Muscle layer of duodenum (tissue), 2 donors: ENCODE measurements at regions not wholly inside any gene's neighbourhood (a gene's known extent, or its start where the extent isn't known, plus 50 kb on each side); places are given as distances from the start of the nearest gene placed in this dataset.

Experiments
- H3K27ac ChIP-seq: one replicate; pipeline ENCODE4 v1.7.0; 2013; ENCODE audit warnings: mild to moderate bottlenecking, low read length
- H3K27me3 ChIP-seq: one replicate; pipeline ENCODE4 v1.7.0; 2013; ENCODE audit warnings: low read depth, mild to moderate bottlenecking, control low read depth, low read length
- H3K36me3 ChIP-seq, 2 donors: one replicate each; pipeline ENCODE4 v1.7.0; 2013; ENCODE audit warnings: low read length in 2 of 2, control low read depth in 1 of 2, mild to moderate bottlenecking in 1 of 2; ENCODE audit not compliant: insufficient read depth in 2 of 2, control insufficient read depth in 1 of 2
- H3K4me1 ChIP-seq, 2 donors: one replicate each; pipeline ENCODE4 v1.7.0; 2013; ENCODE audit warnings: low read length in 2 of 2, mild to moderate bottlenecking in 2 of 2, control low read depth in 1 of 2, moderate library complexity in 1 of 2; ENCODE audit not compliant: insufficient read depth in 2 of 2, control insufficient read depth in 1 of 2
- H3K4me3 ChIP-seq, 2 donors: one replicate each; pipeline ENCODE4 v1.7.0; 2013; ENCODE audit warnings: low read length in 2 of 2, low read depth in 1 of 2, mild to moderate bottlenecking in 1 of 2
- H3K9me3 ChIP-seq, 2 donors: one replicate each; pipeline ENCODE4 v1.7.0; 2013; ENCODE audit warnings: low read length in 2 of 2, control low read depth in 1 of 2, mild to moderate bottlenecking in 1 of 2; ENCODE audit not compliant: control insufficient read depth in 1 of 2
- donor health status: healthy.

- Histone ChIP-seq H3K4me3 (no peak overlapping the region), H3K27me3 (no peaks in the 10 kb centered on the region), H3K4me1 (no peaks in the 10 kb centered on the region), H3K36me3 (no peaks in the 10 kb centered on the region), H3K27ac (no peak overlapping the region), H3K9me3 (no peaks in the 10 kb centered on the region)
These were observed 104.7 kb downstream of the RIPK4 start for GRCh38 chr21:41662161-41662560.

- no peak overlapping the region for H3K27ac ChIP-seq
- no peak overlapping the region for H3K4me3 ChIP-seq
- H3K27me3 ChIP-seq: no peaks in the 10 kb centered on the region
- no peaks in the 10 kb centered on the region for H3K4me1 ChIP-seq
- no peaks in the 10 kb centered on the region for H3K9me3 ChIP-seq
- no peaks in the 10 kb centered on the region for H3K36me3 ChIP-seq
These were observed 106.1 kb downstream of the RIPK4 start for GRCh38 chr21:41660748-41661147.

- H3K36me3 ChIP-seq: no peaks in the 10 kb centered on the region
- H3K4me1 ChIP-seq: no peaks in the 10 kb centered on the region
- no peaks in the 10 kb centered on the region for H3K27me3 ChIP-seq
- no peak overlapping the region for H3K4me3 ChIP-seq
- no peak overlapping the region for H3K27ac ChIP-seq
- no peaks in the 10 kb centered on the region for H3K9me3 ChIP-seq
These were observed 106.9 kb downstream of the RIPK4 start for GRCh38 chr21:41659791-41660560.

- Histone ChIP-seq H3K27ac (no peak overlapping the region), H3K4me1 (no peaks in the 10 kb centered on the region), H3K4me3 (no peak overlapping the region), H3K9me3 (no peaks in the 10 kb centered on the region), H3K36me3 (no peaks in the 10 kb centered on the region), H3K27me3 (no peaks in the 10 kb centered on the region)
These were observed 109.8 kb downstream of the RIPK4 start for GRCh38 chr21:41656946-41657525.

- Histone ChIP-seq H3K36me3 (no peaks in the 10 kb centered on the region), H3K27me3 (no peaks in the 10 kb centered on the region), H3K4me3 (no peak overlapping the region), H3K27ac (no peak overlapping the region), H3K9me3 (no peaks in the 10 kb centered on the region), H3K4me1 (no peaks in the 10 kb centered on the region)
These were observed 111.6 kb downstream of the RIPK4 start for GRCh38 chr21:41655259-41655658.

- H3K4me1 ChIP-seq: no peaks in the 10 kb centered on the region
- no peak overlapping the region for H3K27ac ChIP-seq
- H3K4me3 ChIP-seq: no peak overlapping the region
- H3K27me3 ChIP-seq: no peaks in the 10 kb centered on the region
- H3K36me3 ChIP-seq: no peaks in the 10 kb centered on the region
- H3K9me3 ChIP-seq: no peaks in the 10 kb centered on the region
These were observed 112.8 kb downstream of the RIPK4 start for GRCh38 chr21:41653954-41654491.

- H3K9me3 ChIP-seq: no peaks in the 10 kb centered on the region
- H3K27ac ChIP-seq: no peak overlapping the region
- H3K4me3 ChIP-seq: no peak overlapping the region
- H3K27me3 ChIP-seq: no peaks in the 10 kb centered on the region
- no peaks in the 10 kb centered on the region for H3K4me1 ChIP-seq
- H3K36me3 ChIP-seq: no peaks in the 10 kb centered on the region
These were observed 113.5 kb downstream of the RIPK4 start for GRCh38 chr21:41653243-41653953.

- no peak overlapping the region for H3K4me3 ChIP-seq
- no peaks in the 10 kb centered on the region for H3K4me1 ChIP-seq
- no peak overlapping the region for H3K27ac ChIP-seq
These were observed 115.0 kb downstream of the RIPK4 start for GRCh38 chr21:41651830-41652229.

GRCh38 chr21:41651406-41651805 is 115.4 kb downstream of the RIPK4 start:
- H3K9me3 ChIP-seq: no peaks in the 10 kb centered on the region
- no peak overlapping the region for H3K4me3 ChIP-seq
- no peak overlapping the region for H3K27ac ChIP-seq

More at GRCh38 chr21:41651830-41652229, 115.0 kb downstream of the RIPK4 start:
- Histone ChIP-seq H3K36me3 (no peaks in the 10 kb centered on the region), H3K9me3 (no peaks in the 10 kb centered on the region), H3K27me3 (no peaks in the 10 kb centered on the region)

GRCh38 chr21:41650526-41651145 is 116.2 kb downstream of the RIPK4 start:
- no peaks in the 10 kb centered on the region for H3K9me3 ChIP-seq
- H3K4me3 ChIP-seq: no peak overlapping the region
- H3K36me3 ChIP-seq: no peaks in the 10 kb centered on the region
- no peaks in the 10 kb centered on the region for H3K4me1 ChIP-seq
- no peaks in the 10 kb centered on the region for H3K27me3 ChIP-seq
- no peak overlapping the region for H3K27ac ChIP-seq

More at GRCh38 chr21:41651406-41651805, 115.4 kb downstream of the RIPK4 start:
- no peaks in the 10 kb centered on the region for H3K4me1 ChIP-seq
- no peaks in the 10 kb centered on the region for H3K36me3 ChIP-seq
- no peaks in the 10 kb centered on the region for H3K27me3 ChIP-seq

- no peak overlapping the region for H3K4me3 ChIP-seq
- H3K27me3 ChIP-seq: no peaks in the 10 kb centered on the region
- no peaks in the 10 kb centered on the region for H3K4me1 ChIP-seq
- no peaks in the 10 kb centered on the region for H3K9me3 ChIP-seq
- H3K36me3 ChIP-seq: no peaks in the 10 kb centered on the region
- H3K27ac ChIP-seq: no peak overlapping the region
These were observed 118.2 kb downstream of the RIPK4 start for GRCh38 chr21:41648591-41649031.
